GM21423 (cell line): ENCODE measurements at regions not wholly inside any gene's neighbourhood (a gene's known extent, or its start where the extent isn't known, plus 50 kb on each side); places are given as distances from the start of the nearest gene placed in this dataset.

Experiments
- ATAC-seq: cut with Tn5 transposase; IDR thresholded peaks from one replicate; pipeline ENCODE4 v1.9.1; 2021; ENCODE audit warnings: mild to moderate bottlenecking, moderate library complexity; ENCODE audit not compliant: unreplicated experiment

- ATAC-seq = peak; percentile 32
Observed at GRCh38 chr10:110355141-110355831, 50.6 kb upstream of the SMNDC1 start.

GRCh38 chr10:110355922-110356627, 51.4 kb upstream of the SMNDC1 start:
- peak; percentile 15 for ATAC-seq

GRCh38 chr10:110356628-110357245, 52.0 kb upstream of the SMNDC1 start:
- peak; percentile 71 for ATAC-seq

DNA sequence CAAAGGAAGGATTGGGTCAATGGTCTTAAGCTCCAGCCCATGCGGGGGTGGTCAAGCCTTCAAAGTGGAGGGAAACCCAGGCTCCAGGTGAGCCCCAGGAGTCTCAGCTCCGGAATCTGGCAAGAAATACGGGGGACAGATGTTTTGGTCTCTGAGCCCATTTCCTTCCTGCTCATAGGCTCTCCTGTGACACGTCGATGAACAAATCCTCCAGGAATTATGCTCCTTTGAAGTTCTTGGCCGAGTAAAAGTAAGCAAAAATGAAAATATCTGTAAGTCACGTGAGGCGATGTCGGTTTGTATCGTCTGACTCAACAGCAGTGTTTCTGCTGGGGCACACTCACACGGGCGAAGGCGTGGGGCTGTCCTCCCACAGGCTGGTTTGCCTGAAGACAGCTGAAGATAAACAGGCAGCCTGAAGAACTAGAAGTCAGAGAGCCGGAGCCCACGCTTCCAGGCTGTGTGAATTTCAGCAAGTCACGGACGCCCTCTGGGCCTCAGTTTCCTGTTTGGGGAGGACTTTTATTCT, 52.6 kb upstream of the SMNDC1 start:
- ATAC-seq = no peak

- no peak for ATAC-seq
Observed at GRCh38 chr10:110357871-110358270, 53.2 kb upstream of the SMNDC1 start.

DNA sequence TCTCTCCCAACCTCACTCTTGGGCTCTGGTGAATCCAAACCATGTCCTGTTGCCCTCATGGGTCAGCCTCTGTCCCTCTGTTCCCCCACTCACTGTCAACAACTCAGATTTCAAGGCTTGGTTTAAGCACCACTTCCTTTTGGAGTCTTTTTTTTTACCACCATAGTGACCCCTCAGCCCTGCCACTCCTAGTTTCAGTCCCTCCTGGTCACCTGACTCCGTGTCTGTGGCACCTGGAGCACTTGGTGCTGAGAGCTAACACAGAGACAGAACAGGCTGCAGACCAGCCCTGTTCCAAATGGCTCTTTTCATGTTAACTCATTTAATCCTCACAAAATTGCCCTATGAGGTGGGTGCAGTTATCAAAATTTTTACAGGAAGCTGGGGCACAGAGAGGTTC, 53.6 kb upstream of the SMNDC1 start:
- ATAC-seq = no peak

- no peak for ATAC-seq
Observed at GRCh38 chr10:110358869-110359629, 54.3 kb upstream of the SMNDC1 start.

DNA sequence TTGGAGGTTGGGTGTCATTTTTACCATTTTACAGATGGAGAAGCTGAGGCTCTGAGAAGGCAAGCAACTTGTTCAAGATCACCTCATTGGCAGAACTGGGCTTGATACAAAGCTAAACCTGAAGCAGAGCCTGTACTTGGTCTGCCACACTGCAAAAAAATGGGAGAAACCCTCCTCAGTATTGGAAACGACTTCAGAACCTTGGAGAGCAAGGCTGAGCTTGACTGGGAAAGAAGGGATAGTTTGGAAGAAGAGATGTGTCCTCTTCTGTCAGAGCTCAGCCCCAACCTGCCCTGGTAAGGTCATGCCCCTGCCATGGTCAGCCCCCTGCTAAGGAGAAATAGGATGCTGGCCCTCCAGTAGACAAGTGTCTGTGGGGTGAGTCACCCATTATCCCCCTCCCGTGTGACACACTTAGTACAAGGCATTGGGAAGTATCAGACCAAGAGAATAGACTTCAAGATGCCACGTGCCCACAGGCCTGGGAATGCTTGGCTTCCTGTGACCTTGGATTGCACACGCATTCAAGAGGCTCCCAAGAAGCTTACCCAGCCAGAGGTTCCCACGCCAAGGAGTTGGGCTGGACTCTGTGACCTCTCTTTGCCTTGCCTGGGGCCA, 56.2 kb upstream of the SMNDC1 start:
- no peak for ATAC-seq

DNA sequence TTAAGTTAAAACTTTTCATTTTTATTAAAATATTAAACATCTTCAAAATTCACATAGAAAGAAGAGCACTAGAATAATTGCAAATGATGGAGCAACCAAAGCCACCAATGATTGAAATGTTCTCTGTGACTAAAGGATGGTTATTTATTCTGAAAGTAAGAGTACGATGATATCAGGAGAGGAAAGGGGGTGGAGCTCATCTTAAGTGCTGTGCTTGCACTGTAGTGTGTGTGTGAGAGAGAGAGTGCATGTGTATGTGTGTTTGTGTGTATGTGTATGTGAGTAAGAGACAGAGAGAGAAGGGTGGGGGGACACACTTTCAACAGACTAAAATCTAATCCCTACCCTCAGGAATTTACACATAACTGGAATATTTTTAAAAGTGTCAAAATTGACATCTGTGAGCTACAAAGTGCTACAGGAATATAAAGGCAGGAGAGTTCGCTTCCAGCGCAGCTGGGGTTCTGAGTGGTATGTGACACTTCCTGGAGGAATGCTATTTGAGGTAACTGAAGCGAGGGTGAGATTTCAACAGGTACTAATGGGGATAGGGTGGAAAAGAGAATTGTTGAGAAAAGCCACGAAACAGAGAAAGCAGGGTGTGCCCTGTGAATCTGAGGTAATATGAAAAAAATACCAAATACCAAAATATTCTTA, 57.2 kb upstream of the SMNDC1 start:
- no peak for ATAC-seq

DNA sequence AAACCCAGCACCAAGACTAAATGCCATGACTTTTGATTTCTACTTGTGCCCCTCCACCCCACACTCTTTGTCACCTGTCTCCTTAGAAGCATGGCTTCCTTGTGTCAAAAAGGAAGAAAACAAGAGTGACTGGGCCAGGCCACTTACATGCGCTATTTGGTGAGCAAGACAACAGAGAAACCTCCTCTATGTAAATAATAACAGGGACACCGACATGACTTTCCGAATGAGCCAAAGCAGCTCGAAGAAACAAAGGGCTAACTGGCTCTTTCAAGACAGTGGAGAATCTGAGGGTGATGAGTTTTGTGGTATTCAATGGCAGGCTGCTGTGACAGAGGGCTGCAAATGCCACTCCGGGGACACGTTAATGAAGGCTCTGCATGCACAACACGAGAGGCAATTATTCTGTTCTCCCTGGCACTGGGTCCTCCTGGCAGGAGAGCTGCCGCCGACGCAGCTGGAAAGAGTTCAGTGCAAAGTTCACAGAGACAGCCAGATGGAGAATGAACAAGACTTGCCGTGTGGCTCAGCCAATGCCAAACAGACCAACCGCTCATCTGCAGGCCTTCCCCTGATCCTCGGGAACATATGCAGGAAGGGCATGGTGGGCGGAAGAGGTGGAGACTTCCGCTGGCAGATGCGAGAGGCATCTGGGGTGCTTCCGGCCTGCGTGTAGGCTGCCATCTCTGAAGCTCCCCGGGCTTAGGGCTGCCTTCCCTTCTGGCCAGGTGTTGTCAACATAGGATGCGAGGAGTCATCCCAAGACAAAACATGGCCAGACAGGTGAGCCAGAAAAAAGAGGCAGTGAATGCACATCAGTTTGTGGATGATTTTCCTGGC, 59.1 kb upstream of the SMNDC1 start:
- no peak for ATAC-seq

DNA sequence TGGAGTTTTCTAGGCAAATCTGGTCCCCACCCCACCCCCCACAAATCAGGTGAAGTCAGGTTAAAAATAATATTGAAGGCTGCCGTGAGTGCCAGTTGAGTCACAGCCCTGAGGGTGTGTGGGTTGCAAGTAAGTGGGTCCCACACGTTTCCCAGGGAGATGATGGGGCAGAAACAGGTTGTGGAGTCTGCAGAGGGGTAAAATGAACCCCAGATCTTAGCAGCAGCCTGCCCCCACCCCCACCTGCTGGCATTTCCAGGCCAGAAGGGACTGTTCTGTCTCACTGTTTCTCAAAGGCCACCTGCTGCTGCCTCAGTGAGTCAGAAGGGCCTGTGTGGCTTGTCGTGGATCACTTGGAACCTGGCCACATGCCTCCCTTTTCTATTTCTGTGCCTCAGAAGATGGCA, 59.8 kb upstream of the SMNDC1 start:
- no peak for ATAC-seq

- no peak for ATAC-seq
Observed at GRCh38 chr10:110365356-110366143, 60.8 kb upstream of the SMNDC1 start.

DNA sequence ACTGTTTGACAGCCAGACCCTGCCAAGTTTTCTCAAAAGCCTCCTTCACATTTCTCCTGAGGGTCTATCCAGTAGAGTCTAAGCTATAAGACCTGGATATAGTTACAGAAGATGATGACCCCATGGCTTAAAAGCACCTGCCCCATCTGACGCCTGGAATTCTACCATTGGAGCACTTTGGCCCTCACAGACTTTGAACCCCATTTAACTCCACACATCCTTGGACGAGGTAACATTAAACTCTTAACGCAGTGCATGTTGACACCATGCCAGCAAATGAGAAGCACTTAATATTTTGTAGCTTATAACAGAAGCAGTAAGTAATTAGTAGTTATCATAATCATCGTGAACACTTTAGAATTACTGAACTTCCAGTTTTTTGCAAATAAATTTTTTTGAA, 61.9 kb upstream of the SMNDC1 start:
- no peak for ATAC-seq

DNA sequence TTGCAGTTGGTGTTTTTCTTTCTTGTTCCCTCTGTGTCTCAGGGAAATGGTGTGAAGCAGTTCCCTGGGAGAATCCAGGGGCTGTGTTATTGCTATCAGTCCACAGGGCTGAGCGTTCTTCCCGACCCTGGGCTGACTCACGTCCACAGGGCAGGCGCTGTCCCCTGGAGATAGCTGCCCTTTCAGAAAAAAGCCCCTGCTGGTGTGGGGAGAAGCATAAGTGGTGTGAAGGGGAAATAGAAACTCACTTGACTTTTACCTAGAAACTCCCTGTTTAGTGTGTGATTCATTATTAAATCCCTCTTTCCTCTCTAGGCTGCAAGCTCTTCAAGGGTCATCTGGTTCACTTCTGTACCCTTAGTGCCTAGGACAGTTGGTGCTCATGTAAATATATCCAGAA, 63.3 kb upstream of the SMNDC1 start:
- peak; percentile 73 for ATAC-seq

DNA sequence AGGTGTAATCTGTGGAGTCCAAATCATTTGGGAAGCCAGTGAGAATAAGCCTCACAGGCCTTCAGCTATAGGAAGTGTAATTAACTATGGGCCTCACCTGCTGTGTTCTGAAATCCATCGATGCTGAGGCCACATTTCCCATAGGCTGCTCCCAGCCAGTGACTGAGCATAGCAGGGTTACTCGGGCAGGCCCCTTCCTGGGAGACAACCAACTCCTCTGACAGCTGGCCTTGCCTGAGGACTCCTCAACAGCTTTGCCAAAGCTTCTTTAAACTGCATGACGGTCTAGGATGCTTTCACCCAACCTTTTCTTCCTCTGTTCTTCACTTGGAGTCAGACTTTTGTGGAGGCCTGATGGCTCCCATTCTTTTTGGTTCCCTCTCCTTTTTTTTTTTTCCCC, 63.8 kb upstream of the SMNDC1 start:
- ATAC-seq = no peak

GRCh38 chr10:110370006-110370405, 65.3 kb upstream of the SMNDC1 start:
- no peak for ATAC-seq

DNA sequence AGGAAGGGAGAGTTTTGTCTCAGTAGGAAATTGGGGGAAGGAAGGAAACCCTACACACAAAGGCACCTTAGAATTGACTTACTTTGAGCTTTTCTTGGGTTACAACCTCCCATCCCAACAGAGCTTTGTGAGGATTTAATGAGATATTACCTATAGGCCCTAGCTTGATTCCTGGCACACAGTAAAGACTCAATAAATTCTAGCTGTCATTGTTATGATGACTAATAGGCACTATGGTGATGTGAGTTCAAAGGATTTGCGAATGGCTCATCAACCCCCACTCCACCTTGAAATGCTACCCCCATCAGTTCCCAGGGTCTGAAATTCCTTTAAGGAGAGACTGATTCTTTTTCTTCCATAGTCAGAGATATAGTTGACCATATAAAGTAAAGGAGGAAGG, 67.9 kb upstream of the SMNDC1 start:
- ATAC-seq = no peak

GRCh38 chr10:110373059-110373458, 68.3 kb upstream of the SMNDC1 start:
- ATAC-seq = no peak
